Lower leg skin (tissue), 3 donors: ENCODE measurements at regions not wholly inside any gene's neighbourhood (a gene's known extent, or its start where the extent isn't known, plus 50 kb on each side); places are given as distances from the start of the nearest gene placed in this dataset.

Source experiments
- CTCF ChIP-seq, 3 donors: fragments of 450-650 bp; IDR thresholded peaks; one replicate each; pipeline ENCODE4 v1.5.1; 2016; ENCODE audit warnings: antibody characterized with exemption in 3 of 3, mild to moderate bottlenecking in 3 of 3, moderate library complexity in 2 of 3
- POLR2A ChIP-seq, 2 donors: fragments of 450-650 bp; IDR thresholded peaks; one replicate each; pipeline ENCODE4 v1.6.1; 2016 to 2017; ENCODE audit warnings: antibody characterized with exemption in 2 of 2, mild to moderate bottlenecking in 1 of 2, moderate library complexity in 1 of 2

- TF ChIP-seq CTCF (IDR thresholded peaks at IDR 0.05): no peak
- TF ChIP-seq POLR2A (IDR thresholded peaks at IDR 0.05): no peak
These were observed 277.6 kb downstream of the ZEB2 start for GRCh38 chr2:144242311-144242710.
